OCI-LY7 (cell line): ENCODE measurements at regions not wholly inside any gene's neighbourhood (a gene's known extent, or its start where the extent isn't known, plus 50 kb on each side); places are given as distances from the start of the nearest gene placed in this dataset.

Source experiments
- BruUV-seq: library from RNA; stranded (reverse); fragments of 400-500 nt; replicated peaks from 2 replicates; lab custom pipeline; 2021; lab: Mats Ljungman, UMichigan
- CTCF ChIA-PET: fragments of 300-600 bp; sonication (Branson Sonifier 250); formaldehyde crosslinking; loops from one replicate; lab custom pipeline; 2022; ENCODE audit warnings: antibody characterized with exemption; ENCODE audit not compliant: unreplicated experiment; lab: Charles Lee
- POLR2A ChIA-PET: fragments of 300-600 bp; sonication (Branson Sonifier 250); formaldehyde crosslinking; loops from one replicate; lab custom pipeline; 2022; ENCODE audit warnings: antibody characterized with exemption; lab: Charles Lee
- DNase-seq: peaks from one replicate; pipeline ENCODE4 v3.0.0-alpha.2; 2015; ENCODE audit warnings: low spot score
- H2AFZ ChIP-seq: fragments of 200-600 bp; sonication (generic), shearing (Covaris generic); 2 replicates; pipeline ENCODE4 v1.6.1; 2014; ENCODE audit warnings: mild to moderate bottlenecking, antibody characterized with exemption, low read length, moderate library complexity
- H3K27ac ChIP-seq: fragments of 200-600 bp; sonication (generic); 2 replicates; pipeline ENCODE4 v1.5.1; 2014; ENCODE audit warnings: mixed run types, low read depth, mild to moderate bottlenecking, moderate library complexity, low read length, inconsistent platforms; ENCODE audit not compliant: poor library complexity, severe bottlenecking
- H3K36me3 ChIP-seq: fragments of 200-600 bp; sonication (generic); 2 replicates; pipeline ENCODE4 v1.6.1; 2014; ENCODE audit warnings: mild to moderate bottlenecking, antibody characterized with exemption, low read length, moderate library complexity, mixed read lengths; ENCODE audit not compliant: insufficient read depth
- H3K4me1 ChIP-seq: fragments of 200-600 bp; sonication (generic); 2 replicates; pipeline ENCODE4 v1.5.1; 2014; ENCODE audit warnings: mild to moderate bottlenecking, low read length; ENCODE audit not compliant: insufficient read depth, poor library complexity, severe bottlenecking
- H3K4me2 ChIP-seq: fragments of 200-600 bp; sonication (generic); 2 replicates; pipeline ENCODE4 v1.6.1; 2014; ENCODE audit warnings: mild to moderate bottlenecking, low read length
- H3K4me3 ChIP-seq: fragments of 200-600 bp; sonication (generic); 2 replicates; pipeline ENCODE4 v1.5.1; 2014; ENCODE audit warnings: mild to moderate bottlenecking, low read depth, low read length; ENCODE audit not compliant: poor library complexity, severe bottlenecking
- H3K79me2 ChIP-seq: fragments of 200-600 bp; sonication (generic); 2 replicates; pipeline ENCODE4 v1.6.1; 2016; ENCODE audit warnings: low read depth, mild to moderate bottlenecking, low read length, moderate library complexity, mixed read lengths; ENCODE audit not compliant: insufficient read depth
- H3K9me2 ChIP-seq: fragments of 200-600 bp; sonication (generic); 2 replicates; pipeline ENCODE4 v1.6.1; 2016; ENCODE audit warnings: mild to moderate bottlenecking, low read length, mixed read lengths; ENCODE audit not compliant: insufficient read depth
- H3K9me3 ChIP-seq: fragments of 200-600 bp; sonication (generic); 2 replicates; pipeline ENCODE4 v1.6.1; 2014; ENCODE audit warnings: mild to moderate bottlenecking, mixed run types, low read length, mixed read lengths
- H4K20me1 ChIP-seq: fragments of 200-600 bp; sonication (generic); 2 replicates; pipeline ENCODE4 v1.6.1; 2014; ENCODE audit warnings: mild to moderate bottlenecking, antibody characterized with exemption, low read length, moderate library complexity, mixed read lengths; ENCODE audit not compliant: insufficient read depth
- EZH2phosphoT487 ChIP-seq: fragments of 200-600 bp; sonication (generic); IDR thresholded peaks from 2 replicates; pipeline ENCODE4 v1.6.1; 2018; ENCODE audit warnings: low read depth, borderline replicate concordance, mild to moderate bottlenecking, mixed run types, antibody characterized with exemption, low read length, moderate library complexity, mixed read lengths
- intact Hi-C: fragments of 100-400 bp; cut with micrococcal nuclease; formaldehyde crosslinking; loops from one replicate; pipeline ENCODE4 v1.10.0; 2022; ENCODE audit not compliant: unreplicated experiment
- TF ChIP-seq, protein P1 (sequence below): fragments of 200-600 bp; sonication (generic); conservative IDR thresholded peaks from 2 replicates; pipeline ENCODE4 v1.5.1; 2014; ENCODE audit warnings: mild to moderate bottlenecking, antibody characterized with exemption, low read length, moderate library complexity, mixed read lengths

DNA sequence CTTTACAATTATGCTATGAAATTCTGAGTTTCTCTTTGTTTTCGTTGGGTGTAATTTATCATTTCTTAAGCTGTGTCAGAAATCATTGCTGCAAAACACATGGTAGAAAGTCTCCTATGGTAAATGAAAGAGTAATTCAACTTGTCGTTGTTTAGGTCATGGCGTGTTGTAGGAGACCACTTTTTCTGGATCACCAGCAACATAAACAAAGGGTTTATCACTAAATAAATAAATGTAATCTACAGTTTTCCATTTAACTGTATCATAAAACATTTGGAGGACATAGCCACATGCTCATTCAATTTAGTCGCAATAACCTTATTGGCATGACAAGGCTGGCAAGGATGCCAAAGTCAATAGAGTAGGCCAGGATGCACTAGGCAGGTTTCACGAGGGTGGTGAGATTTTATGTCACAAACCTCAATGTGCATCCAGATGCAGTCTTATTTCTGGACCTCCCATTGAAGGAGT lies 154.4 kb upstream of the ERCC6L2 start:
- Histone ChIP-seq H2AFZ (no peak overlapping the region), H3K4me1 (peaks cover 12% of the 10 kb centered on the region), H3K36me3 (no peaks in the 10 kb centered on the region), H3K27ac (no peak overlapping the region), H3K9me3 (no peaks in the 10 kb centered on the region), H3K4me2 (no peak overlapping the region), H3K9me2 (no peaks in the 10 kb centered on the region), H3K79me2 (no peaks in the 10 kb centered on the region), H3K4me3 (no peak overlapping the region), H4K20me1 (no peaks in the 10 kb centered on the region)
- BruUV-seq = no TSS peak
- no peak for DNase-seq
- ChIA-PET CTCF (no interaction called here), POLR2A (no interaction called here)
- no peak for TF ChIP-seq EZH2phosphoT487
- TF ChIP-seq, protein P1, sequence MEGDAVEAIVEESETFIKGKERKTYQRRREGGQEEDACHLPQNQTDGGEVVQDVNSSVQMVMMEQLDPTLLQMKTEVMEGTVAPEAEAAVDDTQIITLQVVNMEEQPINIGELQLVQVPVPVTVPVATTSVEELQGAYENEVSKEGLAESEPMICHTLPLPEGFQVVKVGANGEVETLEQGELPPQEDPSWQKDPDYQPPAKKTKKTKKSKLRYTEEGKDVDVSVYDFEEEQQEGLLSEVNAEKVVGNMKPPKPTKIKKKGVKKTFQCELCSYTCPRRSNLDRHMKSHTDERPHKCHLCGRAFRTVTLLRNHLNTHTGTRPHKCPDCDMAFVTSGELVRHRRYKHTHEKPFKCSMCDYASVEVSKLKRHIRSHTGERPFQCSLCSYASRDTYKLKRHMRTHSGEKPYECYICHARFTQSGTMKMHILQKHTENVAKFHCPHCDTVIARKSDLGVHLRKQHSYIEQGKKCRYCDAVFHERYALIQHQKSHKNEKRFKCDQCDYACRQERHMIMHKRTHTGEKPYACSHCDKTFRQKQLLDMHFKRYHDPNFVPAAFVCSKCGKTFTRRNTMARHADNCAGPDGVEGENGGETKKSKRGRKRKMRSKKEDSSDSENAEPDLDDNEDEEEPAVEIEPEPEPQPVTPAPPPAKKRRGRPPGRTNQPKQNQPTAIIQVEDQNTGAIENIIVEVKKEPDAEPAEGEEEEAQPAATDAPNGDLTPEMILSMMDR = no peak
- intact Hi-C loops = no loop called here

DNA sequence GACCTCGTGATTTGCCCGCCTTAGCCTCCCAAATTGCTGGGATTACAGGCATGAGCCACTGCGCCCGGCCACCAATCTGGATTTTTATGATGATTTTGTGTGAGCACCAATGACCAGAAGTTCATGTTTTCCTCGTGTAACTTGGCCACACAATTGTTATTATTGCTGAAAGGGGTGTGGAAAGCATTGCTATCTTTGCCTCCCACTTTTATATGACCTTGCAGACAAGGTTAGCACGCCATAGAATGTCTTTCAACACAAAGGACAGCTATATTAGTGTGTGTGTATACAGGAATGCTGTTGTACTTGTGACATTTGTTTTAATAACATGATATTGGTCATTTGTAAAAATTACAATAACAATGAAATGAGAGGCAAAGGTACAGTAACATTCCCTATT lies 155.0 kb upstream of the ERCC6L2 start:
- TF ChIP-seq, protein P1 = no peak
- intact Hi-C loops = no loop called here
- no peak overlapping the region for H3K4me2 ChIP-seq
- no peaks in the 10 kb centered on the region for H3K36me3 ChIP-seq
- no peaks in the 10 kb centered on the region for H3K9me2 ChIP-seq
- H3K79me2 ChIP-seq = no peaks in the 10 kb centered on the region
- no TSS peak for BruUV-seq
- POLR2A ChIA-PET = no interaction called here
- peaks cover 12% of the 10 kb centered on the region for H3K4me1 ChIP-seq
- CTCF ChIA-PET = no interaction called here
- no peaks in the 10 kb centered on the region for H4K20me1 ChIP-seq
- H3K9me3 ChIP-seq = peaks cover 3% of the 10 kb centered on the region
- DNase-seq = no peak
- H2AFZ ChIP-seq = no peak overlapping the region
- no peak overlapping the region for H3K4me3 ChIP-seq
- no peak overlapping the region for H3K27ac ChIP-seq

DNA sequence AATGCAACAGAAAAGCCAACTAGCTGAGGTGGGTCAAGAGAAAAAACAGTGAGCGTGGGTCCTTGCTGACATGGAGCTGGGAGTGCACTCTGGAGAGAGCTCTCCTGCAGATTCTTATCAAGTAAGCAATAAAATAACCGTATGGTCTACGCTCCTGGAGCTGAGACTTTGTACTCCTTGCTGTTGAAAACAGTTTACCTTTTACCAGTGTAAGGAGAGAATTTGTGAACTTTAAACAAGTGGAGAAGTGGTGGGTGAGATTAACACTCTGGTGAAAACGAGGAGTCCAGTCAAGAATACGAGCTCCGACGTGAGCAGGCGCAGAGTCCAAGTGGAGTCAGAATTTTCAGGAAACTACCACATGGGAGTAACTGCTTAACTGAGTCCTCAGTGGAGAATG lies 156.1 kb upstream of the ERCC6L2 start:
- no peak overlapping the region for H3K4me2 ChIP-seq
- TF ChIP-seq, protein P1 = no peak
- TF ChIP-seq EZH2phosphoT487 = no peak
- H3K9me3 ChIP-seq = peaks cover 7% of the 10 kb centered on the region
- POLR2A ChIA-PET = interaction anchor here (0.7 kb wide), 1 partner anchor 169 kb away, joined by 3 read pairs; no protein-coding TSS in a partner anchor
- no peaks in the 10 kb centered on the region for H3K36me3 ChIP-seq
- no peak overlapping the region for H3K27ac ChIP-seq
- BruUV-seq = no TSS peak
- H2AFZ ChIP-seq = no peak overlapping the region
- no peak overlapping the region for H3K4me3 ChIP-seq
- H3K9me2 ChIP-seq = no peaks in the 10 kb centered on the region
- H4K20me1 ChIP-seq = no peaks in the 10 kb centered on the region
- no peaks in the 10 kb centered on the region for H3K79me2 ChIP-seq
- DNase-seq = no peak
- peaks cover 4% of the 10 kb centered on the region for H3K4me1 ChIP-seq
- intact Hi-C loops = no loop called here
- CTCF ChIA-PET = no interaction called here
